ENCODE measurements at regions not wholly inside any gene's neighbourhood (a gene's known extent, or its start where the extent isn't known, plus 50 kb on each side); places are given as distances from the start of the nearest gene placed in this dataset.

DNA sequence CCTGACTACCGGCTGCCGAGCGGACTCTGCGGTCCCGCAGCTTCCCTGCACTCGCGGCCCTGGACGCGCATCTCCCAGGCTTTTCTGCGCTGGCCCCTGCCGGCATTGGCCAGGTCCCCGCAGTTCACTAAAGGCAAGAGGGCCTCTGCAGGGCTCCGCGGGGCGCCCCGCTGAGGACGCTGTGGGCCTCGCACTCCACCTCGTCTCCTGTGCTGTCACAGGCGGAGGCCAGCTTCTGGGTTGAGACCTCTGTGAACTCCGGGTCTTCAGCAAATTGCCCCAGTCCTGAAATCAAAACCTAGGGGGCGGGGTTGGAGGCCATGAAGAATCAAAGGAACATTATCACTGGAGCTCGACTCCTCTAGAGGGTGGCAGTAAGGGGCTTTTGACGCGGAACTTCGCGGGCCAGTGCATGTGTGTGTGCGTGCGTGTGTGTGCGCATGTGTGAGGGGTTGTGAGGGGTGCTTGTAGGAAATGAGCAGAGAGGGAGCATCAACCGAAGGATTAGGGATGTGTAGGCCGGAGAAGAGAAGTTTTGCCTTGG, 68.5 kb upstream of the CAPRIN2 start:
- Histone ChIP-seq H2AFZ (ENCODE audit: low read length) (peak overlapping the region; percentile 2), H3K36me3 (ENCODE audit: control insufficient read depth, insufficient read depth, low read length) (no peaks in the 10 kb centered on the region), H3K4me1 (ENCODE audit: control insufficient read depth, extremely low read depth, insufficient read depth, low read length) (no peaks in the 10 kb centered on the region), H3K9me3 (ENCODE audit: control insufficient read depth, insufficient read depth, low read depth, low read length) (no peaks in the 10 kb centered on the region), H4K20me1 (ENCODE audit: control insufficient read depth, extremely low read depth, insufficient read depth, low read length) (no peaks in the 10 kb centered on the region), H3K4me3 (replicated peaks in 1 of 4; ENCODE audit: control extremely low read depth in 1 of 4, insufficient read depth in 1 of 4, low read depth in 3 of 4, low read length in 4 of 4) (peak overlapping the region in 1 of 4 experiments; percentile 55), H3K27ac (ENCODE audit: insufficient read depth, low read length) (no peak overlapping the region), H3K9ac (ENCODE audit: insufficient read depth, low read length) (no peak overlapping the region), H3K4me2 (ENCODE audit: extremely low read depth, insufficient read depth, low read length) (peak overlapping the region; percentile 10), H3K79me2 (ENCODE audit: control insufficient read depth, insufficient read depth, low read length) (no peaks in the 10 kb centered on the region), H3K27me3 (ENCODE audit: control insufficient read depth, insufficient read depth, low read length) (no peaks in the 10 kb centered on the region)
- no peak for TF ChIP-seq EZH2 (IDR thresholded peaks at IDR 0.05; ENCODE audit: low read length, missing control alignments)
- no peak for TF ChIP-seq CTCF (conservative IDR thresholded peaks at IDR 0.05 in 1 of 2, IDR thresholded peaks at IDR 0.05 in 1 of 2; ENCODE audit: low read depth in 1 of 2, low read length in 2 of 2)
- DNase-seq (ENCODE audit: low read depth in 2 of 2): peak in 1 of 2 donors; percentile 14

DNA sequence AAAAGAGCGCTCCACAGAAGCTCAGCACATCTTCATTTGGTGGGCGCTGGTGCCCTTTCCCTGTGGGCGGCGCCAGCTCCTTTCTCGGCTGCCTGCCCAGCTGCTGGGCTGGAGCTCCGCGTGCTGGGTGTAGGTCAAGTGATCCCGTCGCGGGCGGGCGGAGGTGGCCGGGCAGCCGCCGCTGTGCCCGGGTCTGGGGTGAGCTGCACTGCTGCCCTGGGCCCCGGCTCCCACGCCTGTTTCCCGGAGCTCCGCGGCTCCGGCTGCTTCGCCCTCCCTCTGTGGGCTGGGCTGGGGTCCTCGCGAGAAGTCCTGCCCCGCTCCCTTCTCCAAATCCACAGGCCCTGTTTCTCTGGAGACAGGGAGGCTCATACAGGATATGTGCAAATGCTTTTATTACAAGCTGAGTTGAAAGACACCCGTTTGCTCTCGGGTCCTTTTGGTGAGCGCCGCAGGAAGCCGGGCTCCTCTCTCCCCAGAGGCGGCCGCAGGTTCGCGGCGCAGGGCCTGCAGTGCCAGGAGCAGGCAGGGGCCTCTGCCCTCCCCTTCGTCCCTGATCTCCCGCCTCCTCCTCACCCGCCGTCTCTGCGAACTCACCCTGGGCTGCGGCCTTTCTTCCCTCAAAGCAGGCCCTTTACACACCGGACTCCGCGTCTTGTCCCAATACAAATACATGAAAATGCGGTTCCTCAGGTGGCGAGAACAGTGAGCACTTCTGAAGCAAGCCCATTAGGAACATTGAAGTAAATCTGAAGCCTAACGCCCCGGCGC, 67.8 kb upstream of the CAPRIN2 start:
- TF ChIP-seq CTCF (conservative IDR thresholded peaks at IDR 0.05 in 1 of 2, IDR thresholded peaks at IDR 0.05 in 1 of 2; ENCODE audit: low read depth in 1 of 2, low read length in 2 of 2) (no peak), EZH2 (IDR thresholded peaks at IDR 0.05; ENCODE audit: low read length, missing control alignments) (no peak)
- DNase-seq (ENCODE audit: low read depth in 2 of 2): peak; percentile 50 to 61

DNA sequence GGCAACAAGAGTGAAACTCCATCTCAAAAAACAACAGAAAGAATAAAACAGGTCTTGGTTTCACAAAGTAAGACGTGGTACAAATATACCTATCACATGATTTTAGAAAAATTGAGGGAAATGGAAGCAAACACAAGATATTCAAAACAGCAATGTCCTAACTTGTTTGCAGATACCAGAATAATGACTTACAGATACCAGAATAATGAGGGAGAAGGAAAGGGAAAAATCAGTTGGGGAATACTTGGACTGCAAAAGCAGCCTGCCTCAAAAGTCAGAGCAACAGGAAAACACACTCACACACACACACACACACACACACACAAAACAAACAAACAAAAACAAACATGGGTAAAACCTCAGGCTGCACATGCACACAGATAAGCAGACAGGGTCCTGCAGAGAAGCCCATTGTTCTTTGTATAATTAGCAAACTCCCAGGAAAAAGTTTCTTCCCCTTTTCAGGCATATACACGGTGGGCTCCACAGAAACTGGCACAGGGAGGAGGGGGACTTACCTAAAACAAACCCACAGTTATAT, 65.7 kb upstream of the CAPRIN2 start:
- no peaks in the 10 kb centered on the region for H3K79me2 ChIP-seq (ENCODE audit: control insufficient read depth, insufficient read depth, low read length)
- no peaks in the 10 kb centered on the region for H3K9me3 ChIP-seq (ENCODE audit: control insufficient read depth, insufficient read depth, low read depth, low read length)
- no peak overlapping the region for H2AFZ ChIP-seq (ENCODE audit: low read length)
- H3K27me3 ChIP-seq (ENCODE audit: control insufficient read depth, insufficient read depth, low read length): no peaks in the 10 kb centered on the region
- no peaks in the 10 kb centered on the region for H4K20me1 ChIP-seq (ENCODE audit: control insufficient read depth, extremely low read depth, insufficient read depth, low read length)
- no peak overlapping the region for H3K4me3 ChIP-seq (replicated peaks in 1 of 4; ENCODE audit: control extremely low read depth in 1 of 4, insufficient read depth in 1 of 4, low read depth in 3 of 4, low read length in 4 of 4)
- no peak overlapping the region for H3K27ac ChIP-seq (ENCODE audit: insufficient read depth, low read length)
- no peak for DNase-seq (ENCODE audit: low read depth in 2 of 2)
- no peaks in the 10 kb centered on the region for H3K4me1 ChIP-seq (ENCODE audit: control insufficient read depth, extremely low read depth, insufficient read depth, low read length)
- H3K9ac ChIP-seq (ENCODE audit: insufficient read depth, low read length): no peak overlapping the region
- no peak overlapping the region for H3K4me2 ChIP-seq (ENCODE audit: extremely low read depth, insufficient read depth, low read length)
- no peaks in the 10 kb centered on the region for H3K36me3 ChIP-seq (ENCODE audit: control insufficient read depth, insufficient read depth, low read length)
- TF ChIP-seq CTCF (conservative IDR thresholded peaks at IDR 0.05 in 1 of 2, IDR thresholded peaks at IDR 0.05 in 1 of 2; ENCODE audit: low read depth in 1 of 2, low read length in 2 of 2) (no peak), EZH2 (IDR thresholded peaks at IDR 0.05; ENCODE audit: low read length, missing control alignments) (no peak)

More for the DNA sequence above, 67.8 kb upstream of the CAPRIN2 start:
- Histone ChIP-seq H3K27ac (ENCODE audit: insufficient read depth, low read length) (no peak overlapping the region), H3K79me2 (ENCODE audit: control insufficient read depth, insufficient read depth, low read length) (no peaks in the 10 kb centered on the region), H3K4me1 (ENCODE audit: control insufficient read depth, extremely low read depth, insufficient read depth, low read length) (no peaks in the 10 kb centered on the region), H3K27me3 (ENCODE audit: control insufficient read depth, insufficient read depth, low read length) (no peaks in the 10 kb centered on the region), H3K9ac (ENCODE audit: insufficient read depth, low read length) (peak overlapping the region; percentile 31), H3K4me2 (ENCODE audit: extremely low read depth, insufficient read depth, low read length) (peak overlapping the region; percentile 69), H3K9me3 (ENCODE audit: control insufficient read depth, insufficient read depth, low read depth, low read length) (no peaks in the 10 kb centered on the region), H4K20me1 (ENCODE audit: control insufficient read depth, extremely low read depth, insufficient read depth, low read length) (no peaks in the 10 kb centered on the region), H3K36me3 (ENCODE audit: control insufficient read depth, insufficient read depth, low read length) (no peaks in the 10 kb centered on the region), H2AFZ (ENCODE audit: low read length) (peak overlapping the region; percentile 2), H3K4me3 (replicated peaks in 1 of 4; ENCODE audit: control extremely low read depth in 1 of 4, insufficient read depth in 1 of 4, low read depth in 3 of 4, low read length in 4 of 4) (peak overlapping the region; percentile 10 to 55 (median 36))
